NCI-H526 (cell line): ENCODE measurements at regions not wholly inside any gene's neighbourhood (a gene's known extent, or its start where the extent isn't known, plus 50 kb on each side); places are given as distances from the start of the nearest gene placed in this dataset.
"Not testable (repeated sequence)": the region's sequence is repeated elsewhere in the genome, so short reads cannot be mapped to it uniquely, and the experiment has no call there.

ENCODE experiments used
- DNase-seq, 2 experiments: peaks; one replicate each; lab custom pipeline; 2025; lab: John Stamatoyannopoulos, UW

GRCh38 chr1:38787041-38787440, 72.5 kb downstream of the RRAGC start:
- no peak for DNase-seq

GRCh38 chr1:38786040-38786436, 73.5 kb downstream of the RRAGC start:
- DNase-seq: no peak

GRCh38 chr1:38785285-38786039, 74.1 kb downstream of the RRAGC start:
- no peak for DNase-seq

- DNase-seq: no peak
Observed at GRCh38 chr1:38784452-38785284, 74.9 kb downstream of the RRAGC start.

GRCh38 chr1:38783640-38784229, 75.8 kb downstream of the RRAGC start:
- DNase-seq: peak in 1 of 2 experiments; percentile 77

- no peak for DNase-seq
Observed at GRCh38 chr1:38781872-38782617, 77.5 kb downstream of the RRAGC start.

- DNase-seq: no peak
Observed at GRCh38 chr1:38780133-38780532, 79.4 kb downstream of the RRAGC start.

GRCh38 chr1:38779491-38779890, 80.1 kb downstream of the RRAGC start:
- DNase-seq: no peak

- no peak for DNase-seq
Observed at GRCh38 chr1:38778521-38778920, 81.1 kb downstream of the RRAGC start.

- no peak for DNase-seq
Observed at GRCh38 chr1:38778051-38778450, 81.5 kb downstream of the RRAGC start.

- DNase-seq: no peak
Observed at GRCh38 chr1:38777464-38777957, 82.1 kb downstream of the RRAGC start.

- DNase-seq: no peak
Observed at GRCh38 chr1:38776466-38777065, 83.0 kb downstream of the RRAGC start.

- no peak for DNase-seq
Observed at GRCh38 chr1:38775175-38775845, 84.3 kb downstream of the RRAGC start.

GRCh38 chr1:38773483-38773882, 86.1 kb downstream of the RRAGC start:
- no peak for DNase-seq

GRCh38 chr1:38772953-38773352, 86.6 kb downstream of the RRAGC start:
- DNase-seq: no peak

GRCh38 chr1:38772026-38772425, 87.5 kb downstream of the RRAGC start:
- no peak for DNase-seq

- DNase-seq: not testable (repeated sequence)
Observed at GRCh38 chr1:38770516-38771173, 88.9 kb downstream of the RRAGC start.

- no peak for DNase-seq
Observed at GRCh38 chr1:38766125-38766524, 93.4 kb downstream of the RRAGC start.

- no peak for DNase-seq
Observed at GRCh38 chr1:38763121-38763520, 96.5 kb downstream of the RRAGC start.

GRCh38 chr1:38760562-38760961, 99.0 kb downstream of the RRAGC start:
- DNase-seq: no peak
